ENCODE measurements at regions not wholly inside any gene's neighbourhood (a gene's known extent, or its start where the extent isn't known, plus 50 kb on each side); places are given as distances from the start of the nearest gene placed in this dataset.

DNA sequence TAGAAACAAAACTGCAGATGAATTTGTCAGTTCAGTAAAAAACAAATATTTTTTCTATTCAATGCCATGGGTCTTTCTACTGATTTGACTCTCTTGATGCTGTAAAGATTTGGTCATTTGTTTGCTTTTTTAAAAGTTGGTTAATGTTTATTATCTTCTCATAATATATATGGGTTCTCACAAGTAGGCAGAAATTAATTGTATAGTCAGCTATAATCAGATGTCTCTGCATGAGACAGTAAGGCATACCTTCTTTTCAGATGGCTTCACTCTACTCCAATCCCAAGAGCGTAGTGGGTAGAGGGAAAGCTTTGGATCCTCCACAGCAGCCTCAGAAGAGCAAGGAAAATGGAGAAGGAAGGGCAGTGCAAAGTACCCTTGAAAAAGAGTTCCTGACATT, 1202.9 kb upstream of the CELF4 start:
- H3K56ac ChIP-seq (replicated peaks; ENCODE audit: insufficient read length, low read depth, low read length): no peak overlapping the region
- no peak overlapping the region for H3K9ac ChIP-seq (replicated peaks in 1 of 4; ENCODE audit: extremely low read depth in 1 of 4, low read depth in 3 of 4, low read length in 3 of 4)
- H3K4ac ChIP-seq (replicated peaks; ENCODE audit: insufficient read length, low read depth, low read length): no peak overlapping the region
- FAIRE-seq: no peak
- no peak overlapping the region for H3K4me3 ChIP-seq (ENCODE audit: extremely low read depth in 1 of 4, insufficient read depth in 2 of 4, low read depth in 3 of 4, low read length in 4 of 4)
- no peaks in the 10 kb centered on the region for H3K4me1 ChIP-seq (replicated peaks in 1 of 4; ENCODE audit: control insufficient read depth in 3 of 4, insufficient read depth in 4 of 4, low read length in 3 of 4)
- no peak overlapping the region for H2BK5ac ChIP-seq (ENCODE audit: low read depth, low read length)
- no peak overlapping the region for H3K27ac ChIP-seq (ENCODE audit: low read depth, low read length)
- CTCF ChIA-PET (ENCODE audit: partially characterized antibody): no interaction called here
- no peak overlapping the region for H4K8ac ChIP-seq (ENCODE audit: extremely low read depth, insufficient read depth, low read length)
- H2AK5ac ChIP-seq (ENCODE audit: low read depth, low read length): no peak overlapping the region
- no peak overlapping the region for H2BK15ac ChIP-seq (ENCODE audit: low read length)
- no peak overlapping the region for H3K4me2 ChIP-seq (ENCODE audit: insufficient read depth in 1 of 2, low read depth in 2 of 2, low read length in 2 of 2)
- no peak for DNase-seq (ENCODE audit: low read depth in 1 of 2, low spot score in 2 of 2)
- H4K20me1 ChIP-seq (replicated peaks in 1 of 2; ENCODE audit: control insufficient read depth in 1 of 2, insufficient read depth in 2 of 2, low read length in 2 of 2): no peaks in the 10 kb centered on the region
- H3K14ac ChIP-seq (ENCODE audit: insufficient read length): no peak overlapping the region
- no peak overlapping the region for H2BK20ac ChIP-seq (ENCODE audit: low read length)
- no peaks in the 10 kb centered on the region for H3K79me2 ChIP-seq (ENCODE audit: control insufficient read depth in 1 of 2, insufficient read depth in 2 of 2, low read length in 2 of 2)
- TF ChIP-seq TCF12 (IDR thresholded peaks at IDR 0.05; ENCODE audit: low read depth, low read length) (no peak), HDAC6 (IDR thresholded peaks at IDR 0.05; ENCODE audit: low read depth, low read length) (no peak), ZNF274 (IDR thresholded peaks at IDR 0.05; ENCODE audit: borderline replicate concordance, extremely low read depth, low read length) (no peak), EGR1 (IDR thresholded peaks at IDR 0.05; ENCODE audit: borderline replicate concordance, low read depth, low read length) (no peak), CHD1 (IDR thresholded peaks at IDR 0.05; ENCODE audit: low read depth, low read length) (no peak), JUND (IDR thresholded peaks at IDR 0.05; ENCODE audit: low read length) (no peak), NRF1 (IDR thresholded peaks at IDR 0.05; ENCODE audit: low read depth, low read length) (no peak), SP2 (IDR thresholded peaks at IDR 0.05; ENCODE audit: low read length) (no peak), SUZ12 (IDR thresholded peaks at IDR 0.05; ENCODE audit: low read length) (no peak)
- TF ChIP-seq, protein P1, sequence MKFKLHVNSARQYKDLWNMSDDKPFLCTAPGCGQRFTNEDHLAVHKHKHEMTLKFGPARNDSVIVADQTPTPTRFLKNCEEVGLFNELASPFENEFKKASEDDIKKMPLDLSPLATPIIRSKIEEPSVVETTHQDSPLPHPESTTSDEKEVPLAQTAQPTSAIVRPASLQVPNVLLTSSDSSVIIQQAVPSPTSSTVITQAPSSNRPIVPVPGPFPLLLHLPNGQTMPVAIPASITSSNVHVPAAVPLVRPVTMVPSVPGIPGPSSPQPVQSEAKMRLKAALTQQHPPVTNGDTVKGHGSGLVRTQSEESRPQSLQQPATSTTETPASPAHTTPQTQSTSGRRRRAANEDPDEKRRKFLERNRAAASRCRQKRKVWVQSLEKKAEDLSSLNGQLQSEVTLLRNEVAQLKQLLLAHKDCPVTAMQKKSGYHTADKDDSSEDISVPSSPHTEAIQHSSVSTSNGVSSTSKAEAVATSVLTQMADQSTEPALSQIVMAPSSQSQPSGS (IDR thresholded peaks at IDR 0.05; ENCODE audit: low read length): no peak
- no peaks in the 10 kb centered on the region for H3K23me2 ChIP-seq (ENCODE audit: low read depth, low read length)
- no peak overlapping the region for H3K18ac ChIP-seq (ENCODE audit: extremely low read depth, low read length)
- no peak overlapping the region for H2BK120ac ChIP-seq (replicated peaks; ENCODE audit: low read depth, low read length)
- H3K23ac ChIP-seq (ENCODE audit: insufficient read length): no peak overlapping the region
- no peaks in the 10 kb centered on the region for H3K36me3 ChIP-seq (ENCODE audit: control insufficient read depth in 2 of 4, insufficient read depth in 4 of 4, low read length in 3 of 4)
- no peak overlapping the region for H4K91ac ChIP-seq (replicated peaks; ENCODE audit: insufficient read length, low read length)
- POLR2A ChIA-PET (ENCODE audit: partially characterized antibody): no interaction called here
- WGBS, 2 experiments (ENCODE audit: extremely low coverage in 1 of 2, insufficient coverage in 1 of 2, insufficient read length in 1 of 2, insufficient replicate concordance in 2 of 2, low coverage in 1 of 2, low lambda C conversion rate in 2 of 2, missing lambda C conversion rate in 1 of 2): 100% methylated on average over 1 of the region's 1 CpG; no CpG with 5 or more reads in 1 of the 2 experiments
- H3K79me1 ChIP-seq (ENCODE audit: low read depth, low read length): no peaks in the 10 kb centered on the region
- no peak overlapping the region for H2BK12ac ChIP-seq (ENCODE audit: low read depth, low read length)
- H3K27me3 ChIP-seq (replicated peaks in 1 of 4; ENCODE audit: control insufficient read depth in 3 of 4, extremely low read depth in 1 of 4, insufficient read depth in 3 of 4, low read length in 3 of 4): no peaks in the 10 kb centered on the region
- no peak overlapping the region for H2AFZ ChIP-seq (ENCODE audit: low read length)
- no peak overlapping the region for H4K5ac ChIP-seq (ENCODE audit: insufficient read length, low read depth, low read length)
- peaks cover 3 to 13% of the 10 kb centered on the region in 2 experiments; a peak in 1 of 4 replicates for H3K9me3 ChIP-seq (ENCODE audit: insufficient read depth in 2 of 2, low read depth in 1 of 2, low read length in 1 of 2)

Data from H1 (cell line).